IMR-90 (cell line): ENCODE measurements at regions not wholly inside any gene's neighbourhood (a gene's known extent, or its start where the extent isn't known, plus 50 kb on each side); places are given as distances from the start of the nearest gene placed in this dataset.

ENCODE experiments used
- ATAC-seq: fragments of 200-7000 bp; cut with Tn5 transposase; 2 replicates; pipeline ENCODE4 v1.9.1; 2020; ENCODE audit warnings: low read depth, mild to moderate bottlenecking, moderate library complexity
- BruUV-seq: library from RNA; stranded (reverse); fragments of 400-500 nt; replicated peaks from 2 replicates; lab custom pipeline; 2021; lab: Mats Ljungman, UMichigan
- CTCF ChIA-PET: fragments of 300-600 bp; formaldehyde crosslinking; extraction: SDS; loops from one replicate; lab custom pipeline; 2021; ENCODE audit warnings: antibody characterized with exemption; lab: Yijun Ruan, JAX
- POLR2A ChIA-PET: fragments of 300-600 bp; sonication (Branson Sonifier 250); formaldehyde crosslinking; loops from one replicate; lab custom pipeline; 2022; ENCODE audit warnings: antibody characterized with exemption; ENCODE audit not compliant: unreplicated experiment; lab: Charles Lee
- DNase-seq: peaks from one replicate; pipeline ENCODE4 v3.0.0; 2013
- H2AFZ ChIP-seq: replicated peaks from 2 replicates; pipeline ENCODE3; 2013; ENCODE audit warnings: low read length, mild to moderate bottlenecking; ENCODE audit not compliant: poor library complexity
- H2AK5ac ChIP-seq: 2 replicates; pipeline ENCODE4 v1.6.1; 2013; ENCODE audit warnings: low read depth, low read length, inconsistent platforms
- H2AK9ac ChIP-seq: replicated peaks from 2 replicates; pipeline ENCODE3; 2013; ENCODE audit warnings: mild to moderate bottlenecking, low read depth, low read length, moderate library complexity; ENCODE audit not compliant: poor library complexity
- H2BK120ac ChIP-seq: 2 replicates; pipeline ENCODE4 v1.6.1; 2013; ENCODE audit warnings: low read depth, low read length, inconsistent platforms
- H2BK15ac ChIP-seq: 3 replicates; pipeline ENCODE4 v1.6.1; 2013; ENCODE audit warnings: low read depth, low read length, inconsistent platforms
- H2BK20ac ChIP-seq: 2 replicates; pipeline ENCODE4 v1.6.1; 2013; ENCODE audit warnings: low read depth, mild to moderate bottlenecking, inconsistent platforms, low read length, moderate library complexity
- H2BK5ac ChIP-seq: 2 replicates; pipeline ENCODE4 v1.6.1; 2013; ENCODE audit warnings: mild to moderate bottlenecking, low read depth, low read length, inconsistent platforms; ENCODE audit not compliant: poor library complexity, severe bottlenecking
- H3K14ac ChIP-seq: replicated peaks from 2 replicates; pipeline ENCODE4 v1.6.1; 2013; ENCODE audit warnings: low read depth, low read length, inconsistent platforms
- H3K18ac ChIP-seq: 2 replicates; pipeline ENCODE4 v1.6.1; 2013; ENCODE audit warnings: low read depth, low read length, control low read depth
- H3K23ac ChIP-seq: 2 replicates; pipeline ENCODE4 v1.6.1; 2013; ENCODE audit warnings: low read depth, low read length, inconsistent platforms
- H3K27ac ChIP-seq: 2 replicates; pipeline ENCODE4 v1.5.1; 2013; ENCODE audit warnings: mild to moderate bottlenecking, control low read depth, low read length; ENCODE audit not compliant: insufficient read depth
- H3K27me3 ChIP-seq: 2 replicates; pipeline ENCODE4 v1.6.1; 2013; ENCODE audit warnings: low read length; ENCODE audit not compliant: control insufficient read depth, insufficient read depth
- H3K36me3 ChIP-seq: 2 replicates; pipeline ENCODE4 v1.6.1; 2013; ENCODE audit warnings: low read length, mixed read lengths; ENCODE audit not compliant: control insufficient read depth, insufficient read depth
- H3K4ac ChIP-seq: 2 replicates; pipeline ENCODE4 v1.6.1; 2013; ENCODE audit warnings: low read depth, low read length, inconsistent platforms
- H3K4me1 ChIP-seq: 2 replicates; pipeline ENCODE4 v1.6.1; 2013; ENCODE audit warnings: low read length, mixed read lengths; ENCODE audit not compliant: control insufficient read depth, insufficient read depth
- H3K4me2 ChIP-seq: 2 replicates; pipeline ENCODE4 v1.6.1; 2013; ENCODE audit warnings: low read depth, mild to moderate bottlenecking, control low read depth, low read length, moderate library complexity
- H3K4me3 ChIP-seq: 2 replicates; pipeline ENCODE4 v1.5.1; 2013; ENCODE audit warnings: low read depth, mild to moderate bottlenecking, control low read depth, low read length, moderate library complexity; ENCODE audit not compliant: insufficient read depth
- H3K56ac ChIP-seq: 2 replicates; pipeline ENCODE4 v1.6.1; 2013; ENCODE audit warnings: low read length, inconsistent platforms; ENCODE audit not compliant: insufficient read depth; ENCODE audit errors: extremely low read depth
- H3K79me1 ChIP-seq, 2 experiments: 2 replicates each; pipeline ENCODE4 v1.6.1; 2013; ENCODE audit warnings: low read length in 2 of 2, inconsistent platforms in 1 of 2, low read depth in 1 of 2
- H3K9ac ChIP-seq: 2 replicates; pipeline ENCODE4 v1.6.1; 2013; ENCODE audit warnings: low read depth, low read length, control low read depth
- H3K9me1 ChIP-seq: 2 replicates; pipeline ENCODE4 v1.6.1; 2013; ENCODE audit warnings: low read length, inconsistent platforms; ENCODE audit not compliant: insufficient read depth
- H3K9me3 ChIP-seq: 2 replicates; pipeline ENCODE4 v1.6.1; 2013; ENCODE audit warnings: low read length; ENCODE audit not compliant: control insufficient read depth, insufficient read depth
- H4K20me1 ChIP-seq: 2 replicates; pipeline ENCODE4 v1.6.1; 2013; ENCODE audit warnings: low read length, inconsistent platforms; ENCODE audit not compliant: insufficient read depth
- H4K5ac ChIP-seq: 2 replicates; pipeline ENCODE4 v1.6.1; 2013; ENCODE audit warnings: mild to moderate bottlenecking, low read depth, low read length, control low read depth
- H4K8ac ChIP-seq, 2 experiments: 2 replicates each; pipeline ENCODE4 v1.6.1; 2013; ENCODE audit warnings: low read depth in 2 of 2, low read length in 2 of 2, control low read depth in 1 of 2, inconsistent platforms in 1 of 2
- H4K91ac ChIP-seq: 2 replicates; pipeline ENCODE4 v1.6.1; 2013; ENCODE audit warnings: low read depth, low read length, inconsistent platforms; ENCODE audit not compliant: insufficient read depth
- CEBPB ChIP-seq: IDR thresholded peaks from 2 replicates; pipeline ENCODE4 v1.6.1; 2012; ENCODE audit warnings: low read depth, low read length, improper control_type of control experiment
- MAFK ChIP-seq: IDR thresholded peaks from 2 replicates; pipeline ENCODE4 v1.6.1; 2012; ENCODE audit warnings: low read depth, low read length, improper control_type of control experiment
- SMC3 ChIP-seq: fragments of 150-350 bp; IDR thresholded peaks from 2 replicates; pipeline ENCODE4 v1.6.1; 2016; ENCODE audit warnings: low read depth, mild to moderate bottlenecking, antibody characterized with exemption, low read length, moderate library complexity
- USF2 ChIP-seq: fragments of 150-350 bp; IDR thresholded peaks from 2 replicates; pipeline ENCODE4 v1.6.1; 2017; ENCODE audit warnings: mild to moderate bottlenecking, antibody characterized with exemption, low read length, low read depth
- whole genome bisulfite sequencing, 2 experiments: methylation state at CpG; one replicate each; pipeline versions ENCODE4 v1.1.5 to v1.1.7; 2013; ENCODE audit warnings: missing lambda C conversion rate in 2 of 2; ENCODE audit not compliant: insufficient read length in 1 of 2; ENCODE audit errors: extremely low coverage in 2 of 2; 5-methylcytosine and 5-hydroxymethylcytosine counted together
- dilution Hi-C: fragments of 300-500 bp; cut with HindIII; formaldehyde crosslinking; loops from one replicate; pipeline ENCODE4 v1.14.3; 2018; ENCODE audit warnings: low sequenced_read_pairs; ENCODE audit not compliant: unreplicated experiment
- in situ Hi-C: fragments of 300-500 bp; cut with MboI; formaldehyde crosslinking; loops from 3 replicates; pipeline ENCODE4 v1.14.3; 2019; ENCODE audit warnings: low sequenced_read_pairs, inconsistent platforms, mixed read lengths
- intact Hi-C: fragments of 100-400 bp; cut with micrococcal nuclease; formaldehyde crosslinking; loops from 2 replicates; pipeline ENCODE4 v1.10.0; 2022

DNA sequence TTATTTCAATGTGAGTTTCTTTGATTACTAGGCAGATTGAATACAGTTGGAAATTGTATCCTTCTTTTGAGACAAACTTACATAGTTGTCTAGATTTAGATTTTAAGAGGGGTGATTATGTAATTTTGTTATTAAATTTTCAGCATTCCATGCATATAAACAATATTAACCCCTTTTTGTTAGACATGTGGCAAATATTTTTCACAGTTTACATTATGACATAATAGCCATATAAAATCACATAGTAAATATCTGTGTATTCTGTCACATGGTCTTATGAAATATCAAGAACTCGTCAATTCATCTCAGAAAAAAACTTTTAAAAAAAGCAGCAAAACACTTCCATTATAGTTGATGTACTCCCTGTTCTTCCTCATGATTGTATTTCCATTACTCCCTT lies 243.8 kb downstream of the CYP26B1 start:
- in situ Hi-C loops (no loop called here), intact Hi-C loops (no loop called here), dilution Hi-C loops (no loop called here)
- no peak overlapping the region for H2BK120ac ChIP-seq
- H3K4me3 ChIP-seq, result no peak overlapping the region
- no peak overlapping the region for H3K9ac ChIP-seq
- TF ChIP-seq SMC3, result no peak
- no peak for TF ChIP-seq CEBPB
- no peak for TF ChIP-seq MAFK
- no peak for TF ChIP-seq USF2
- no peak overlapping the region for H3K4ac ChIP-seq
- H3K36me3 ChIP-seq, result no peaks in the 10 kb centered on the region
- peaks cover 18% of the 10 kb centered on the region for H3K27me3 ChIP-seq
- no peak overlapping the region for H2BK5ac ChIP-seq
- H3K79me1 ChIP-seq, result no peaks in the 10 kb centered on the region
- H3K4me2 ChIP-seq, result no peak overlapping the region
- no peaks in the 10 kb centered on the region for H3K9me1 ChIP-seq
- no CpG with 5 or more reads among the region's 1 CpG for WGBS, 2 experiments
- H2BK20ac ChIP-seq, result no peak overlapping the region
- H4K20me1 ChIP-seq, result no peaks in the 10 kb centered on the region
- H3K56ac ChIP-seq, result no peak overlapping the region
- POLR2A ChIA-PET, result no interaction called here
- H3K23ac ChIP-seq, result no peak overlapping the region
- BruUV-seq, result no TSS peak
- H3K27ac ChIP-seq, result no peak overlapping the region
- H4K8ac ChIP-seq, result no peak overlapping the region
- H3K4me1 ChIP-seq, result no peaks in the 10 kb centered on the region
- CTCF ChIA-PET, result no interaction called here
- H4K91ac ChIP-seq, result no peak overlapping the region
- H2AK9ac ChIP-seq, result no peak overlapping the region
- H2AK5ac ChIP-seq, result no peak overlapping the region
- H2BK15ac ChIP-seq, result no peak overlapping the region
- H3K18ac ChIP-seq, result no peak overlapping the region
- no peak overlapping the region for H2AFZ ChIP-seq
- ATAC-seq (no peak), DNase-seq (no peak)
- H3K9me3 ChIP-seq, result peaks cover 9% of the 10 kb centered on the region
- no peak overlapping the region for H4K5ac ChIP-seq
- no peak overlapping the region for H3K14ac ChIP-seq
